GM18526 (cell line): ENCODE measurements at regions not wholly inside any gene's neighbourhood (a gene's known extent, or its start where the extent isn't known, plus 50 kb on each side); places are given as distances from the start of the nearest gene placed in this dataset.

Experiments
- POLR2A ChIP-seq: IDR thresholded peaks from 3 replicates; pipeline ENCODE4 v1.6.1; 2011; ENCODE audit not compliant: insufficient read length; ENCODE audit errors: extremely low read depth

GRCh38 chr22:48751539-48752437, 1075.9 kb downstream of the BRD1 start:
- TF ChIP-seq POLR2A = no peak

- no peak for TF ChIP-seq POLR2A
Measured at GRCh38 chr22:48750826-48751440, 1076.7 kb downstream of the BRD1 start.

- TF ChIP-seq POLR2A = no peak
Measured at GRCh38 chr22:48750282-48750681, 1077.4 kb downstream of the BRD1 start.

GRCh38 chr22:48749555-48750227, 1078.0 kb downstream of the BRD1 start:
- no peak for TF ChIP-seq POLR2A

DNA sequence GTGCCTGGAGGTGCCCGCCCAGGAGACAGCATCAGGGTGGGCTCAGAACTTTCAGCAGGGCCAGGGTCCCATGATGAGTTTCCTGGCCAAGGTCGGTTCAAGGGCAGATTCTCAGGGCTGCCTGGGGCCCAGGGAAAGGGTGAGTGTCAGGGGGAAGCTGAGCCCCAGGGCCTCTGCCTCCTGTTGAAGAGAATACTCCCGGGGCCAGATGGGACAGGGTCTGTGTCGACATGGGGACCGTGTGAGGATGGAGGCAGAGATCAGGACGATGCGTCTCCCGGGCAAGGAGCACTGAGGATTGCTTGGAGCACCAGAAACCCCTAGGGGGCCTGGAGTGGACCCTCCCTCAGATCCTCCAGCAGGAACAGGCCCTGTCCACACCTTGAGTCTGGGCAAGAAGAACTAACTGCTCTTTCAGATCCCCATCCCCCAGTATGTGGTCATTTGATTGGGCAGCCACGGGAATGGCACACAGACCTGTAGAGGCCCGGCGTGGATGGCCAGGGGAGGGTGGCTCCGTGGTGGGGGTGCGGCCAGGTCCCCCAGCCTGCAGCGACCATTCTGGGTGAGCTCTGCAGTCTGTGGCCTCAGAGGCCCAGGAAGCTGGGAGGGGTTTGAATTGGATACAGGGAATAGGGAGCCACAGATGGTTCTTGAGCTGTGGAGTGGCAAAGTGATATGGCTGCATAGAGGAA, 1078.7 kb downstream of the BRD1 start:
- no peak for TF ChIP-seq POLR2A

DNA sequence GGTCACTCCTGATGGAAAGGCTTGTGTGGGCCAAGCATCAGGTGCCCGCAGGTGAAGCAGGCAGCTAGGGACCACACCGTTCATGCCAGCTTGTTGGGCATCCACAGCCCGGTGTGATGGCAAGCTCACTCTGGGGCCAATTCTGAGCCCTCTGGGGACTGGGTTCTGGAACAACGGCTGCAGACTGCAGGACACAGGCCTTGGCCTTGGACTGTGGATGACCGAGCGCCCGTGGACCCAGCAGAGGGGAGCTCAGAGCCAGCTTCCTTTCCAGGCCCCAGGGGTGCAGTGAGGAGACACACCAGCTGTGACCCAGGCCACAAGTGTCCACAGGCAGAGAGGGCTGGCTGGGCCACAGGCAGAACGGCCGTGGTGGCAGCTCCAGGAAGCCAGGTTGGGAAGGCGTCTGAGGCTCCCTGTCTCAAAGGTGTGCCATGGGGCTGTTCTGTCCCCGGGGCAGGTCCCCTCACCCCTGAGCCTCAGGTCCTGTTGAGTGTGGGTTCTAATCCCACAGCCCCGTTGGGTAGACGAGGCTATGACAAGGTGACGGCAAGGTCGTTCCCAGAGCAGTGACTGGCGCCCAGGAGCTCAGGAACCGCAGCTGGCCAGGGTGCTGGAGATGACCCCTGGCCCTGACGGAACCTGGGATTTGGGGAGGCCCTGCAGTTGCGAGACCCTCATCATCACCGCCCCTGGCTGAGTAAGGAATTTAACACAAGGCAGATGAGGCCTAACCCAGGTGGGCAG, 1079.4 kb downstream of the BRD1 start:
- no peak for TF ChIP-seq POLR2A

DNA sequence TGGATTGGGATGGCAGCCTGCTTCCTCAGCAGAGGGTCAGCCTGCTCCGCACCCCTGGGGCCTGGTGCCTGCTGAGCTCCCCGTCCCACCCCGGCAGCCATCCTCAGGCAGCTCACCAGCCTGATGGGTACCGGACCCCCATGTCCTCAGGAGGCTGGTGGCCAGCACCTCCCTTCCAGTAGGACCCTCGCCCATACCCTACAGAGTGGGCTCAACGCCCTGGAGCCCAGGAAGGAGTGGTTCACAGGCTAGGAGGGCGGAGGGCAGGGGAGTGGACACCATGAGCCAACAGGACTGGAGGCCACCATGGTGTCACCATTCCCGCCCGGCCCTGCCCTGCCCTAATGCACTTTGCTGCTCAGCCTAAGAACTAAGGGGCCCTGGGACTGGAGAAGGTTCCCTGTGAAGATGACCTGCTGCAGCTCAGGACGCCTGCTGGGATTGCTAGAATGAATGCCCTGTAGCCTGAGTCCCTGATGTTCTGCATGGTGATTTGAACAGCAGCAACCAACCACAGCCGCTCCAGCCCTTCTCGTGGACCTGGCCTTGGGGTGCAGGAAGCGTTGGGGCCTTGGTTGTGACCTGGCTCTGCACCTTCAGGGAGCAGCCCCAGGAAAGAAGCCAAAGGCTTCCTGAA, 1080.8 kb downstream of the BRD1 start:
- no peak for TF ChIP-seq POLR2A

DNA sequence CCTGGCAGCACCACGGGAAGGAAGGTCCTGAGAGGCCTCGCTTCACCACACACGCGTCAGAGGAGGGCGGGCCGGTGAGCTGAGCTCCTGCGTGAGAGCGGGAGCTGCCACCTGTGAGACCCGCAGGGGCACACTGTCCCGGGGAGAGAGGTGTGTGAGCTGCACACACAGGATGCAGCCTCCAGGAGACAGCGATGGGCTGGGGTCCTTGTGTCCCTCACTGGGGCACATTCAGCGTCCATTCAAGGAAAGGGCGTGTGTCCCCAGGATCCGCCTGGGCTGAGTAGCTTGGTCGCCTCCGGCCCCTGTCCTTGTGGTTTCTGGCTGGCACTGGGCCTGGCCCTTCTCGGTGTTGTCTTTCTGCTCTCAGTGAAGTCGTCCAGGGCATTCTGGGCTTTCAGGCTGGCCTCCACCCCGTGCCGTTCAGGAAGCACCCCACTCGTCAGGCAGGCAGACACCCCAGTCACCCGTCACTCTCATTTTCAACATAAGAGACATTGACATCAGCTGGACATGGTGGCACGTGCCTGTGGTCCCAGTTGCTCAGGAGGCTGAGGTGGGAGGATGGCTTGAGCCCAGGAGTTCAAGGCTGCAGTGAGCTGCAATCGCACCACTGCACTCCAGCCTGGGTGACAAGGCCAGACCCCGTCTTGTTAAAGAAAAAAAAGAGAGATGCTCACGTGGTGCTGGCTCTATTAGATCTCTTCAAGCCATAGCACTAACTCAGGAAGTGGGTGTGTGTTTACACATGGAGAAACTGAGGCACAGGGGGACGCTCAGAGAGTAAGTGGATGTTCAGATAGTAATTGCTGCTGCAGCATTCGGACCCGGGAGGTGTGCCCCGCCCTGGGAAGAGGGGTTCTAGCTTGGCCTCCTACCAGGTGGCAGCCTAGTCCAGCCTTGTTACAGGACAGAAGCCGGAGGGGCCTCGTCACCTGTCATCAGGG, 1081.6 kb downstream of the BRD1 start:
- TF ChIP-seq POLR2A = no peak

DNA sequence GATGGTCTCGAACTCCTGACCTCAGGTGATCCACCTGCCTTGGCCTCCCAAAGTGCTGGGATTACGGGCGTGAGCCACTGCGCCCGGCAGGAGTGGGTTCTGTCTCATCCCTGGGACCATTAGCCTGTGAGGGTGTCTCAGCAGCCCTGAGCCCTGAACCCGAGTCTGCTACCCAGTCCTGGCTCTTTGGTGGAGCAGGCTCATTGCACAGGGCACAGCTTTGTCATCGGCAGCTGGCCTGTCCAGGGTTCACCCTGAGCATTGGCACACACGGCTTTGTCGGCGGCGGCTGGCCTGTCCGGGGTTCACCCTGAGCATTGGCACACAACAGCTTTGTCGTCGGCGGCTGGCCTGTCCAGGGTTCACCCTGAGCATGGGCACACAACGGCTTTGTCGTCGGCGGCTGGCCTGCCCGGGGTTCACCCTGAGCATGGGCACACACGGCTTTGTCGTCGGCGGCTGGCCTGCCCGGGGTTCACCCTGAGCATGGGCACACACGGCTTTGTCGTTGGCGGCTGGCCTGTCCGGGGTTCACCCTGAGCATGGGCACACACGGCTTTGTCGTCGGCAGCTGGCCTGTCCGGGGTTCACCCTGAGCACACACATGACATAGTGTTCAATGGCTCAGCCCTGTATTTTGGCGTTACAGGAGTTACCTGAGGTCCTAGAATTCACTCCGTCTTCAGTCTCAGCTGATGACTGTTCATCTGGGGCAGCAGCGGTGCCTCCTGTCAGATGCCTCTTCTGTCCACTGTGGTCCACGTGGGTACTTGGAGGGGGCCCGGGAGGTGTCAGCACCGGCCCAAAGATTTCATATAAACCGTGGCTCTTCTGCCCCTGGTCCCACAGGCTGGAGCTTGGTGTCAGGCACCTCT, 1082.5 kb downstream of the BRD1 start:
- TF ChIP-seq POLR2A = no peak

DNA sequence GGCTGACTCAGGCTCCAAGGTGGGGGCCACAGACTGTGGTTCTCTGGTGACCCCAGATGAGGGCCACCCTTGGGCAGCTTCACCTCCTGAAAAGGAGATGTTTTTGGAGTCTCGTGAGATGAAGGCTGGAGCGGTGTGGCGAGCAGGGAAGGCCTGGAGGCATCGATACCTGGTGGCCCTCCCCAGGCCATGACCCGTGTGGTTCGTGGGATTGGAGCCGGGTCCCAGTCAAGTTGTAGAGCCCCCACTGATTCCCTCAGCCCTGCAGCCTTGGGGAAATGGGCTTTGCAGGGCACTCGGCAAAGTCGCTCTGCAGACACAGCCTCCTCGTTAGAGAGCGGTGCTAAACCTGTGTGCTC, 1083.4 kb downstream of the BRD1 start:
- TF ChIP-seq POLR2A = no peak

- TF ChIP-seq POLR2A = no peak
Measured at GRCh38 chr22:48743601-48744282, 1083.9 kb downstream of the BRD1 start.
